IMR-90 (cell line): ENCODE measurements at regions not wholly inside any gene's neighbourhood (a gene's known extent, or its start where the extent isn't known, plus 50 kb on each side); places are given as distances from the start of the nearest gene placed in this dataset.
"Not testable (repeated sequence)": the region's sequence is repeated elsewhere in the genome, so short reads cannot be mapped to it uniquely, and the experiment has no call there.

ENCODE experiments used
- ATAC-seq: fragments of 200-7000 bp; cut with Tn5 transposase; 2 replicates; pipeline ENCODE4 v1.9.1; 2020; ENCODE audit warnings: low read depth, mild to moderate bottlenecking, moderate library complexity
- BruUV-seq: library from RNA; stranded (reverse); fragments of 400-500 nt; replicated peaks from 2 replicates; lab custom pipeline; 2021; lab: Mats Ljungman, UMichigan
- CTCF ChIA-PET: fragments of 300-600 bp; formaldehyde crosslinking; extraction: SDS; loops from one replicate; lab custom pipeline; 2021; ENCODE audit warnings: antibody characterized with exemption; lab: Yijun Ruan, JAX
- POLR2A ChIA-PET: fragments of 300-600 bp; sonication (Branson Sonifier 250); formaldehyde crosslinking; loops from one replicate; lab custom pipeline; 2022; ENCODE audit warnings: antibody characterized with exemption; ENCODE audit not compliant: unreplicated experiment; lab: Charles Lee
- DNase-seq: peaks from one replicate; pipeline ENCODE4 v3.0.0; 2013
- H2AFZ ChIP-seq: replicated peaks from 2 replicates; pipeline ENCODE3; 2013; ENCODE audit warnings: low read length, mild to moderate bottlenecking; ENCODE audit not compliant: poor library complexity
- H2AK5ac ChIP-seq: 2 replicates; pipeline ENCODE4 v1.6.1; 2013; ENCODE audit warnings: low read depth, low read length, inconsistent platforms
- H2AK9ac ChIP-seq: replicated peaks from 2 replicates; pipeline ENCODE3; 2013; ENCODE audit warnings: mild to moderate bottlenecking, low read depth, low read length, moderate library complexity; ENCODE audit not compliant: poor library complexity
- H2BK120ac ChIP-seq: 2 replicates; pipeline ENCODE4 v1.6.1; 2013; ENCODE audit warnings: low read depth, low read length, inconsistent platforms
- H2BK15ac ChIP-seq: 3 replicates; pipeline ENCODE4 v1.6.1; 2013; ENCODE audit warnings: low read depth, low read length, inconsistent platforms
- H2BK20ac ChIP-seq: 2 replicates; pipeline ENCODE4 v1.6.1; 2013; ENCODE audit warnings: low read depth, mild to moderate bottlenecking, inconsistent platforms, low read length, moderate library complexity
- H2BK5ac ChIP-seq: 2 replicates; pipeline ENCODE4 v1.6.1; 2013; ENCODE audit warnings: mild to moderate bottlenecking, low read depth, low read length, inconsistent platforms; ENCODE audit not compliant: poor library complexity, severe bottlenecking
- H3K14ac ChIP-seq: replicated peaks from 2 replicates; pipeline ENCODE4 v1.6.1; 2013; ENCODE audit warnings: low read depth, low read length, inconsistent platforms
- H3K18ac ChIP-seq: 2 replicates; pipeline ENCODE4 v1.6.1; 2013; ENCODE audit warnings: low read depth, low read length, control low read depth
- H3K23ac ChIP-seq: 2 replicates; pipeline ENCODE4 v1.6.1; 2013; ENCODE audit warnings: low read depth, low read length, inconsistent platforms
- H3K27ac ChIP-seq: 2 replicates; pipeline ENCODE4 v1.5.1; 2013; ENCODE audit warnings: mild to moderate bottlenecking, control low read depth, low read length; ENCODE audit not compliant: insufficient read depth
- H3K27me3 ChIP-seq: 2 replicates; pipeline ENCODE4 v1.6.1; 2013; ENCODE audit warnings: low read length; ENCODE audit not compliant: control insufficient read depth, insufficient read depth
- H3K36me3 ChIP-seq: 2 replicates; pipeline ENCODE4 v1.6.1; 2013; ENCODE audit warnings: low read length, mixed read lengths; ENCODE audit not compliant: control insufficient read depth, insufficient read depth
- H3K4ac ChIP-seq: 2 replicates; pipeline ENCODE4 v1.6.1; 2013; ENCODE audit warnings: low read depth, low read length, inconsistent platforms
- H3K4me1 ChIP-seq: 2 replicates; pipeline ENCODE4 v1.6.1; 2013; ENCODE audit warnings: low read length, mixed read lengths; ENCODE audit not compliant: control insufficient read depth, insufficient read depth
- H3K4me2 ChIP-seq: 2 replicates; pipeline ENCODE4 v1.6.1; 2013; ENCODE audit warnings: low read depth, mild to moderate bottlenecking, control low read depth, low read length, moderate library complexity
- H3K4me3 ChIP-seq: 2 replicates; pipeline ENCODE4 v1.5.1; 2013; ENCODE audit warnings: low read depth, mild to moderate bottlenecking, control low read depth, low read length, moderate library complexity; ENCODE audit not compliant: insufficient read depth
- H3K56ac ChIP-seq: 2 replicates; pipeline ENCODE4 v1.6.1; 2013; ENCODE audit warnings: low read length, inconsistent platforms; ENCODE audit not compliant: insufficient read depth; ENCODE audit errors: extremely low read depth
- H3K79me1 ChIP-seq, 2 experiments: 2 replicates each; pipeline ENCODE4 v1.6.1; 2013; ENCODE audit warnings: low read length in 2 of 2, inconsistent platforms in 1 of 2, low read depth in 1 of 2
- H3K9ac ChIP-seq: 2 replicates; pipeline ENCODE4 v1.6.1; 2013; ENCODE audit warnings: low read depth, low read length, control low read depth
- H3K9me1 ChIP-seq: 2 replicates; pipeline ENCODE4 v1.6.1; 2013; ENCODE audit warnings: low read length, inconsistent platforms; ENCODE audit not compliant: insufficient read depth
- H3K9me3 ChIP-seq: 2 replicates; pipeline ENCODE4 v1.6.1; 2013; ENCODE audit warnings: low read length; ENCODE audit not compliant: control insufficient read depth, insufficient read depth
- H4K20me1 ChIP-seq: 2 replicates; pipeline ENCODE4 v1.6.1; 2013; ENCODE audit warnings: low read length, inconsistent platforms; ENCODE audit not compliant: insufficient read depth
- H4K5ac ChIP-seq: 2 replicates; pipeline ENCODE4 v1.6.1; 2013; ENCODE audit warnings: mild to moderate bottlenecking, low read depth, low read length, control low read depth
- H4K8ac ChIP-seq, 2 experiments: 2 replicates each; pipeline ENCODE4 v1.6.1; 2013; ENCODE audit warnings: low read depth in 2 of 2, low read length in 2 of 2, control low read depth in 1 of 2, inconsistent platforms in 1 of 2
- H4K91ac ChIP-seq: 2 replicates; pipeline ENCODE4 v1.6.1; 2013; ENCODE audit warnings: low read depth, low read length, inconsistent platforms; ENCODE audit not compliant: insufficient read depth
- FOS ChIP-seq: fragments of 150-350 bp; IDR thresholded peaks from 2 replicates; pipeline ENCODE4 v1.6.1; 2016; ENCODE audit warnings: low read depth, low read length
- WGBS, 2 experiments: methylation state at CpG; one replicate each; pipeline versions ENCODE4 v1.1.5 to v1.1.7; 2013; ENCODE audit warnings: missing lambda C conversion rate in 2 of 2; ENCODE audit not compliant: insufficient read length in 1 of 2; ENCODE audit errors: extremely low coverage in 2 of 2; 5-methylcytosine and 5-hydroxymethylcytosine counted together
- dilution Hi-C: fragments of 300-500 bp; cut with HindIII; formaldehyde crosslinking; loops from one replicate; pipeline ENCODE4 v1.14.3; 2018; ENCODE audit warnings: low sequenced_read_pairs; ENCODE audit not compliant: unreplicated experiment
- in situ Hi-C: fragments of 300-500 bp; cut with MboI; formaldehyde crosslinking; loops from 3 replicates; pipeline ENCODE4 v1.14.3; 2019; ENCODE audit warnings: low sequenced_read_pairs, inconsistent platforms, mixed read lengths
- intact Hi-C: fragments of 100-400 bp; cut with micrococcal nuclease; formaldehyde crosslinking; loops from 2 replicates; pipeline ENCODE4 v1.10.0; 2022

DNA sequence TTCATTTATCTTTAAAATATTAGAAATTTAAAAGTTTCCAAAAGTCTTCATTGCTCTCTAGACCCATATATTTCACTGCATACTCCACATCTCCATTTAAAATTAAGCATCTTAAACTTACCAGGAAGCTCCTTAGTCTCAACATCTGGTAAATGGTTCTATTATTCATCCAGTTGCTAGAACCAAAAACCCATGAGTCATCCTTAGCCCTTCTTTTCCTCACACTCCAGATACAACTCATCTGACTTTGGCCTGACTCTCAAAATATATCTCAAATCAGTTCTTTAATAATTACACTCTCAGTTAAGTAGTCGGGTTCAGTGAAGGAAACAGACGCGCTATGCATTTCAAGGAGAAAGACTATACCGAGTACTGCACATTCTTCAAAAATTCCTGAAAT is 110.2 kb upstream of the COX7C start:
- no peak overlapping the region for H3K4ac ChIP-seq
- DNase-seq: no peak
- no peak overlapping the region for H2BK5ac ChIP-seq
- H3K4me2 ChIP-seq: no peak overlapping the region
- no peak overlapping the region for H4K5ac ChIP-seq
- dilution Hi-C loops: no loop called here
- no peak overlapping the region for H3K56ac ChIP-seq
- H2BK120ac ChIP-seq: no peak overlapping the region
- H2BK20ac ChIP-seq: no peak overlapping the region
- no peak overlapping the region for H2AK9ac ChIP-seq
- no peak overlapping the region for H3K18ac ChIP-seq
- H2AK5ac ChIP-seq: no peak overlapping the region
- ChIA-PET POLR2A (no interaction called here), CTCF (interaction anchor here (1.4 kb wide), 1 partner anchor 9 kb away, joined by 4 read pairs; no protein-coding TSS in a partner anchor)
- no peaks in the 10 kb centered on the region for H3K27me3 ChIP-seq
- no peaks in the 10 kb centered on the region for H4K20me1 ChIP-seq
- H3K9ac ChIP-seq: no peak overlapping the region
- H3K36me3 ChIP-seq: no peaks in the 10 kb centered on the region
- H3K23ac ChIP-seq: no peak overlapping the region
- no peaks in the 10 kb centered on the region for H3K9me3 ChIP-seq
- TF ChIP-seq FOS: no peak
- 97% methylated on average over 4 of the region's 4 CpGs; no CpG with 5 or more reads in 1 of the 2 experiments for WGBS, 2 experiments
- no peak overlapping the region for H4K91ac ChIP-seq
- in situ Hi-C loops: no loop called here
- no peaks in the 10 kb centered on the region for H3K4me1 ChIP-seq
- ATAC-seq: no peak
- H3K79me1 ChIP-seq: no peaks in the 10 kb centered on the region
- H2AFZ ChIP-seq: no peak overlapping the region
- no peak overlapping the region for H3K14ac ChIP-seq
- H4K8ac ChIP-seq: no peak overlapping the region
- H2BK15ac ChIP-seq: no peak overlapping the region
- no peak overlapping the region for H3K27ac ChIP-seq
- BruUV-seq: no TSS peak
- H3K9me1 ChIP-seq: no peaks in the 10 kb centered on the region
- intact Hi-C loops: no loop called here
- H3K4me3 ChIP-seq: no peak overlapping the region

DNA sequence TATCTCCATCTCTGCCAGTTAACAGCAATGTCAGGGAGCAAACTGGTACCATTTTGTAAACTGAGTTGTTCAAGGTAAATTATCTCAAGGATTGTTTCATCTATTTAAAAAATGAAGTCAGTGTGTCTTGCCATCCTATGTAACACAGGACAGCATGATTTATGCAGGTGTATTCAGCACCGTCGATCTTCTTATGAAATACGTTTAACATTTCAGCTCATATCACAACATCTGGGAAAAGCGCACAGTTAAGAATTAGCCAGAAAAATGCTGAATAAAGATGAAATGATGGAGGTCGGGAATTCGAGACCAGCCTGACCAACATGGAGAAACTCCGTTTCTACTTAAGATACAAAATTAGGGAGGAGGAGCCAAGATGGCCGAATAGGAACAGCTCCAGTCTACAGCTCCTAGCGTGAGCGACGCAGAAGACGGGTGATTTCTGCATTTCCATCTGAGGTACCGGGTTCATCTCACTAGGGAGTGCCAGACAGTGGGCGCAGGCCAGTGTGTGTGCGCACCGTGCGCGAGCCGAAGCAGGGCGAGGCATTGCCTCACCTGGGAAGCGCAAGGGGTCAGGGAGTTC is 107.3 kb upstream of the COX7C start:
- H4K5ac ChIP-seq, H3K4me2 ChIP-seq, H2AK5ac ChIP-seq, H2AK9ac ChIP-seq, H4K8ac ChIP-seq, H3K27ac ChIP-seq, H2BK5ac ChIP-seq, H3K4me3 ChIP-seq, H3K23ac ChIP-seq, H3K79me1 ChIP-seq, CTCF ChIA-PET, H3K9ac ChIP-seq, H3K18ac ChIP-seq, H3K36me3 ChIP-seq, H3K14ac ChIP-seq, H2BK20ac ChIP-seq, H3K9me3 ChIP-seq, H3K56ac ChIP-seq, intact Hi-C loops, H4K20me1 ChIP-seq, H3K4me1 ChIP-seq, in situ Hi-C loops, H2BK120ac ChIP-seq, H2AFZ ChIP-seq, ATAC-seq, POLR2A ChIA-PET, H3K27me3 ChIP-seq, dilution Hi-C loops, H3K9me1 ChIP-seq, DNase-seq, H4K91ac ChIP-seq, BruUV-seq, H3K4ac ChIP-seq, H2BK15ac ChIP-seq: not testable (repeated sequence)
- WGBS, 2 experiments: no CpG with 5 or more reads among the region's 21 CpGs
